ENCODE measurements at regions not wholly inside any gene's neighbourhood (a gene's known extent, or its start where the extent isn't known, plus 50 kb on each side); places are given as distances from the start of the nearest gene placed in this dataset.

- DNase-seq = no peak
These were observed 708.8 kb downstream of the MTRR start for GRCh38 chr5:8577792-8578191.

GRCh38 chr5:8580298-8580697, 711.4 kb downstream of the MTRR start:
- no peak for DNase-seq

DNA sequence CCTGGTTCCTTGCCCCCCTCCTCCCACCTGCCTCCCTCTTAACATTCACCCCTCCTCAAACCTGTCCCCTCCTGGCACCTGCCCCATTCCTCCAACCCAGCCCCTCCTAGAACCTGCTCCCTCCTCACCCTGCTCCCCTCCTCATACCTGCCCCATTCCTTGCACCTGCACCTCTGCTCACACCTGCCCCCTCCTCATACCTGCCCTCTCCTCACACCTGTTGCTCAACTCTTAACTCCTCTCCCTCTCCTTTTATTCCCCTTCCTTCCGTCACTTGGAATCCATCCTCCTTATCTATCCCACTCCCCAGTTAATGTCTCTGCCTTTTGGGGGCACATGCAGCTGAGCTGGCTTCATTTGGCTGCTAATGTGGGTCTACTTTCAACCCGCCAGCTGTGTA, 712.1 kb downstream of the MTRR start:
- no peak for DNase-seq

GRCh38 chr5:8585230-8586018, 716.5 kb downstream of the MTRR start:
- no peak for DNase-seq

DNA sequence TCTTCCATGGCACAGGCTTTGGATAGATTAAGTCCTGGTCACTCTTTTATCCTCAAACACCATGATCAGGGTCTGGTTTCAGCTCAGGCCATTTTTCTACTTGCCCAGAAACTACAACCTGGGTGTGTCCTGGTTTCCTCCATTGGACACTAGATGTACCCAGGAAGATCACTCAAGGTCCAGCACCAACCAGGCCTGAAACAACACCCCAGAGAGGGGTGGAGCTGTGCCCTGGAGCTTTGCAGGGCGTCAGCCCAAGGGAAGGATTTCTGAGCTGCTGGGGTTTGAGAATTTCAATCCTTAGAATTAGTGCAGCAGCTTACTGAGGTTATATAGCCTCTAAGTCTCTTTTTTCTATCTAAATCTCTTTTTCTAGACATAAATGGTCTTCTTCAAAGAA, 722.0 kb downstream of the MTRR start:
- DNase-seq = no peak

DNA sequence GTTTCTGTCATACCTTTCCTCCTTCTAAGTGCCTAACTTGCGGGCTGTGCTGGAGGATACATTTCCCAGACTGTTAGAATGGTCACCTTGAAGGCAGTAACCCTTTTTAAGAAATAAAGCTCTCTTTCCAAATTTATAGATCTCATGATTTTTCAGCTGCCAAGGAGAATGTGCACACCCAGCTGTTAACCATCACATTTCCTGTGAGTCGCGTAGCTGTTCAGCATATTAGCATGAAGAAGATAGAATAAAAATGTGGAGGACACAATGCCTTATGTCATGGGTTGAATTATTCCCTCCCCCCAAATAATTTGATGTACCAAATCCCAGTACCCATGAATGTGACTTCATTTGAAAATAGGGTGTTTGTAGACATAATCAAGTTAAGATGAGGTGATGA, 729.4 kb downstream of the MTRR start:
- no peak for DNase-seq

GRCh38 chr5:8598996-8599395, 730.0 kb downstream of the MTRR start:
- DNase-seq = no peak

GRCh38 chr5:8600843-8601242, 731.9 kb downstream of the MTRR start:
- no peak for DNase-seq

GRCh38 chr5:8601831-8602354, 732.9 kb downstream of the MTRR start:
- no peak for DNase-seq

DNA sequence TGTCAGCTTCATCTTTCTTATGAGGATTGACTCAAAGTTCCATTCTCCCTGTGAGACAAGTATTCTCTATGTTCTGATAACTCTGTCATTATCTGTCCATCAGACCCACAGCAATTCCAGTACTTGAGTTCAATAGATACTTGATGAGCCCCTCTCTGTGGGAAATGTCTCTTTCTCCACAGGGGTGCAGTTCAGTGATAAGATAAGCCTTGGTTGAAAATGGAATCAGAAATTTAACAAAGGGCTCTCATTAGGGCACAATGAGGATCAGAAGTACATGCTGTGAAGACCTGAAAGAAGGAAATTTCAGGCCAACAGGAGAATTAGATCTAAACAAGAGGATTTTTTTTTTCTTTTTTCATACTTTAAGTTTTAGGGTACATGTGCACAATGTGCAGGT, 737.3 kb downstream of the MTRR start:
- DNase-seq = no peak

DNA sequence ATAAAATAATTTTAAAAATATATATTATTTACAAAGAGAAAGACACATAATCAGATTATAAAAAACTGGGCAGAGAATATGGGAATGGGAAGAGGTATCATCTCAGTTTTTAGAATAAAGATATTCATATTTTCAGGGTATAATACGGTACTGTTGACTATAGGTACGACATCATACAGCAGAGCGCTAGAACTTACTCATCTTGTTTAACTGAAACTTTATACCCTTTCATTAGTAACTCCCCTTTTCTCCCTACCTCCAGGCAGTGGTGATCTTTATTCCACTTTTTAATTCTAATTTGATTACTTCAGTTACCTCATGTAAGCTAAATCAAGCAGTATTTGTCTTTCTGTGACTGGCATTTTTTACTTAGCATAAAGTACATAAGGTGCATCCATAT, 742.1 kb downstream of the MTRR start:
- DNase-seq = no peak

GRCh38 chr5:8613078-8613685, 744.2 kb downstream of the MTRR start:
- DNase-seq = no peak

GRCh38 chr5:8615142-8615858, 746.4 kb downstream of the MTRR start:
- no peak for DNase-seq

- peak; percentile 49 for DNase-seq
These were observed 759.6 kb downstream of the MTRR start for GRCh38 chr5:8628521-8628920.

GRCh38 chr5:8633259-8633658, 764.3 kb downstream of the MTRR start:
- no peak for DNase-seq

DNA sequence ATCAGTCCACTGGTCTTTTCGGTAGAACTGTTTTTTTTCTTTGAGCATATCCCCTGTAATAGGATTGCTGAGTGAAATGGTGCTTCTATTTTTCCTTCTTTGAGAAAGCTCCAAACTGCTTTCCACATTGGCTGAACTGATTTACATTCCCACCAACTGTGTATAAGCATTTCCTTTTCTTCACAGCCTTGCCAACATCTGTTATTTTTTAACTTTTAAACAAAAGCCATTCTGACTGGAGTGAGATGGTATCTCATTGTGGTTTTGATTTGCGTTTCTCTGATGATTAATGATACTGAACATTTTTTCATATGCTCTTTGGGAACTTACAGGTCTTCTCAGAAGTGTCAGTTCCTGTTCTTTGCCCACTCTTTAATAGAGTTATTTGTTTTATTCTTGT, 764.7 kb downstream of the MTRR start:
- DNase-seq = no peak

DNA sequence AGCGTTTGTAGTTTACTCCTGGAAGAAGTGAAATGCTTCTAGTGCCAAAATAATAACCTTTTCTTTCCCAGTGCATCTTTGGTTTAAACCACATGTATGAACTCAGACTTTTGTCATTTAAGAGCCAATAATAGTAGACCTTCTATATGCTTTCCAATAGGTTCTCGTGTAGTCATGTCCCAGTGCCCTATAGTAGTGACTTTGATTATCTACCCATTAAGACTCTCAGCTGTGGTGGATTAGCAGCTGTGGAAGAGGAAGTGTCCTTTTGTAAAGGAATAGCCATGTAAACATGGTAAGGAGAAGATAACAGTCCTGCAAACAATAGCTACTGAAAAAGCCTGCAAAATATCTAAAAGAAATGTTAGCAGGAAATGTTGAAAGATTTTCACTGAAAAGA, 765.3 kb downstream of the MTRR start:
- no peak for DNase-seq

GRCh38 chr5:8641786-8642505, 773.0 kb downstream of the MTRR start:
- DNase-seq = no peak

DNA sequence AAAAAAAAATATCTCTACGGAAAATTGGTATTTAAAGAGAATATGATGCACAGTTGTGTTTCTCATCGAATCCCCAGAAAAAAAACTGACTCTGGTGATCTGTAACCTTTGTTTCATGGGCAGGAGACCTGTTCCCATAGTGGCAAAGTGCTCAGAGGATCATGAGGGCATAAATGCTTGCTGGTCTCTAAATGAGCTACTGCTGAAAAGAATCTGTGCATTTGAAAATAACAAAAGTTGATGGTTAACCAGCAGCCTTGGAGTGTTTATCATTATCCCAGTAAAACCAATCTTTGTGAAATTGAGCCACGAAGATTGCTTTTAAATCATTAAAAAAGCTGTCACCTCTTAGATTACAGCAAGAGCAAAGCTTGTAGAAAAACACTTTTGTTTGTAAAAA, 775.4 kb downstream of the MTRR start:
- no peak for DNase-seq

- DNase-seq = no peak
These were observed 778.2 kb downstream of the MTRR start for GRCh38 chr5:8647111-8647510.

DNA sequence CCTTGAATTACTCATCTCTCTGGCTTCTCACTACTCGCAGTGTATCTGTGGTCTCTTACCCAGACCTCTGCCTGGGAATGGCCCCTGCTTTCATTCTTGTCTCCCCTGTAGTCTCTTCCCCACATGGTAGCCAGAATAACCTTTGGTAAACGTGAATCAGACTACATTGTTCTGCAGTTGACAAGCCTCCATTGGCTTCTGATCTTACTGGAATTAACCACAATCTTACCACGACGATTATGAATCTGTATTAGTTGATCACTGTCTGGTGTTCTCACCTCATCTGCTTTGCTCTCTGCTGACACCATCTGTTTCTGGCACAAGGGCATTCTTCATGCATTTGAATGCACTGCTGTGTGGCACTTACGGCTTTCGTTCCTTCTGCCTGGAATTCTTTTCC, 781.2 kb downstream of the MTRR start:
- DNase-seq = no peak

DNA sequence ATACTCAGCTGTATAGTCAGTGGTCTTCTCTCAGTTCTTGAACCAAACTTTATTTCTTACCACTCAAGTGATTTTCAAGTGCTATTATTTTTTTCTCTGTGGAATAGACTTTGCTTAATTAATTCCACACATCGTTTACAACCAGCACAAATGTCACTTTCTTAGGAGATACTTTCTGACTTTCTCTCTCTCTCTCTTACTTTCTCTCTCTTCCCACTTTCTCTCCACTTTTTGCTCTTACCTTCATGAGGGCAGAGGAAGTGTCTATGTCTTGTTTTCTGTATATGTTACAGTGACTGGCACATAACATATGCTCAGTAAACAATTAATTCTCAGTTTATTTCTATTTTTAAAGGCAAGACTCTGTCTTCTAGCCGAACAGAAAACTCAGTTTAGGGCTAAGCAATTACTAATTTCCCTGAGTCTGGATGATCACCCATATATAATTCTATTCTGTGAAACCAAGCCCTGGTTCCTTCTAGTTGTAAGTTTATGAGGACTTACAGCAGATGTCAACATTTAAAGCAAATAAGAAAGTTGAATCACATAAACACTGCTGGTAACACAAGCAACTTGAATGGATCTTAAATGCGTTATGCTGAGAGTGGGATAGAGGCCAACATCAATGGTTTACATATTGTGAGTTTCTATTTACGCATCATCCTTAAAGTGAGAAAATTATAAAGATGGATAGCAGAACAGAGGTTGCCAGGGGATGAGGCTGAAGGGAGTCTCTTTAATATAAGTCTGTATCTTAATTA, 791.4 kb downstream of the MTRR start:
- no peak for DNase-seq

DNA sequence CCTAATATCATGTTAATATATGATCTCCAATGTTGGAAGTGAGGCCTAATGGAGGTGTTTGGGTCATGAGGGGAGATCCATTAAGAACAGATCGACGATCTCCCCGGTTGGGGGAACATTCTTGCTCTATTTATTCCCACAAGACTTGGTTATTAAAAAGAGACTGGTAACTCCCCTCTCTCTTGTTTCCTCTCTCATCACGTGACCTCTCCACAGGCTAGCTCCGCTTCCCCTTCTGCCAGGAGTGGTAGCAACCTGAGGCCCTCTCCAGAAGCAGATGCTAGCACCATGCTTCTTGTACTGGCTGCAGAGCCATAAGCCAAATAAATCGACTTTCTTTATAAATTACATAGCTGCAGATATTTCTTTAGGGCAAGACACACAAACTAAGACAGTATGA, 794.4 kb downstream of the MTRR start:
- no peak for DNase-seq

All from NCI-H187 treated with DMSO at 0.1 percent for 48 hours (cell line).